DND-41 (cell line): ENCODE measurements at regions not wholly inside any gene's neighbourhood (a gene's known extent, or its start where the extent isn't known, plus 50 kb on each side); places are given as distances from the start of the nearest gene placed in this dataset.

Experiments
- EZH2 ChIP-seq: IDR thresholded peaks from 3 replicates; pipeline ENCODE4 v1.6.1; 2012; ENCODE audit warnings: borderline replicate concordance, low read depth, mild to moderate bottlenecking, moderate library complexity, low read length, inconsistent platforms; ENCODE audit not compliant: severe bottlenecking
- TF ChIP-seq, protein P1 (sequence below): IDR thresholded peaks from 2 replicates; pipeline ENCODE4 v1.5.1; 2012; ENCODE audit warnings: borderline replicate concordance, low read length, moderate library complexity, mild to moderate bottlenecking; ENCODE audit not compliant: poor library complexity, severe bottlenecking; ENCODE audit errors: extremely low read depth

DNA sequence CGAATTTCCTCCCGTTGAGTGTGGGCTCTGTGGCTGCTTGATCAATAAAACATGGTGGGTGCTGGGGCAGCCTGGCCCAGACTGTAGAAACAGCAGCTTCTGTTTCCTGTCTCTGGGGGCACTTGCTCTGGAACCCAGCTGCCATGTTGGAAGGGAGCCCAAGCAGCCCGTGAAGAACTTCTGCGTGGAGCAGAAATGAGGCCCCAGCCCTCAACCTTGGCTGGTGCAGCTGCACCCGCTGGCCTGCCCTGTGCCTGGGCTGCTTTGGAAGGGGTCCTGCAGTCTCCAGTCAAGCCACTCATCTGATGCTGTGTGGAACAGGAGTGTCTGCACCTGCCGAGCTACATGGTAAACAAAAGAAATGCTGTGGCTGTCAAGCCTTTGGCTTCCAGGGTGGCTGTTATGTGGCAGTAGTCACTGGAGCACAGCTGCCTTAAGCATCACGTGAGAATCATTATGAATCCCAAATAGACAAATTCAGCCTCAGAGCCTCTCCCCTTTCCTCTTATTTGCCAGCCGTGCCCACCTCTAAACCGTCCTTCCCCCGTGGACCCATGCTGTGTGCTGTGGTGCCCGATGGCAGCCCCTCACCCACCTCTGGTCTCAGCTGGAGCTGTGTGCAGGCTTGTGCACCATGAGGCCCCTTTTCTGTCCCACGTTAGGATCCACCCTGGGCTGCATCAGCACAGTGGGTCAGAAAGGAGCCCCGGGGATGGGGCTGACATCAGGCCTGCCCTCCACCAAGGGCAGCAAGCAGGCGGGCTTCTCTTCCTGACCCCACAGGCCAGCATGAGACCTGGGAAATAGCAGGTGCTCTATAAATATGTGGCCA, 134.0 kb upstream of the HDAC4 start:
- TF ChIP-seq, protein P1, sequence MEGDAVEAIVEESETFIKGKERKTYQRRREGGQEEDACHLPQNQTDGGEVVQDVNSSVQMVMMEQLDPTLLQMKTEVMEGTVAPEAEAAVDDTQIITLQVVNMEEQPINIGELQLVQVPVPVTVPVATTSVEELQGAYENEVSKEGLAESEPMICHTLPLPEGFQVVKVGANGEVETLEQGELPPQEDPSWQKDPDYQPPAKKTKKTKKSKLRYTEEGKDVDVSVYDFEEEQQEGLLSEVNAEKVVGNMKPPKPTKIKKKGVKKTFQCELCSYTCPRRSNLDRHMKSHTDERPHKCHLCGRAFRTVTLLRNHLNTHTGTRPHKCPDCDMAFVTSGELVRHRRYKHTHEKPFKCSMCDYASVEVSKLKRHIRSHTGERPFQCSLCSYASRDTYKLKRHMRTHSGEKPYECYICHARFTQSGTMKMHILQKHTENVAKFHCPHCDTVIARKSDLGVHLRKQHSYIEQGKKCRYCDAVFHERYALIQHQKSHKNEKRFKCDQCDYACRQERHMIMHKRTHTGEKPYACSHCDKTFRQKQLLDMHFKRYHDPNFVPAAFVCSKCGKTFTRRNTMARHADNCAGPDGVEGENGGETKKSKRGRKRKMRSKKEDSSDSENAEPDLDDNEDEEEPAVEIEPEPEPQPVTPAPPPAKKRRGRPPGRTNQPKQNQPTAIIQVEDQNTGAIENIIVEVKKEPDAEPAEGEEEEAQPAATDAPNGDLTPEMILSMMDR = no peak
- no peak for TF ChIP-seq EZH2
